ENCODE measurements at regions not wholly inside any gene's neighbourhood (a gene's known extent, or its start where the extent isn't known, plus 50 kb on each side); places are given as distances from the start of the nearest gene placed in this dataset.

- H3K9me3 Mint-ChIP-seq = no peaks in the 10 kb centered on the region
- no peak overlapping the region for H3K4me3 Mint-ChIP-seq
- Histone ChIP-seq H3K4me3 (ENCODE audit: low read length) (no peak overlapping the region), H3K9ac (ENCODE audit: extremely low read depth, low read length, poor library complexity, severe bottlenecking) (no peak overlapping the region), H3K27ac (ENCODE audit: low read depth, low read length) (no peak overlapping the region), H3K4me1 (ENCODE audit: control insufficient read depth, insufficient read depth, low read length) (no peaks in the 10 kb centered on the region), H3K36me3 (ENCODE audit: control insufficient read depth, insufficient read depth, low read length) (no peaks in the 10 kb centered on the region), H3K27me3 (ENCODE audit: control insufficient read depth, insufficient read depth, low read length, poor library complexity, severe bottlenecking) (no peaks in the 10 kb centered on the region), H3K9me3 (ENCODE audit: control insufficient read depth, low read length) (no peaks in the 10 kb centered on the region)
- H3K36me3 Mint-ChIP-seq (ENCODE audit: low read depth) = no peaks in the 10 kb centered on the region
- H3K27ac Mint-ChIP-seq = no peak overlapping the region
- no peaks in the 10 kb centered on the region for H3K27me3 Mint-ChIP-seq (ENCODE audit: insufficient read depth)
- no peak for TF ChIP-seq CTCF (conservative IDR thresholded peaks at IDR 0.05)
- DNase-seq = no peak
- no peaks in the 10 kb centered on the region for H3K4me1 Mint-ChIP-seq
- WGBS, 2 experiments (ENCODE audit: insufficient coverage in 1 of 2, insufficient read length in 1 of 2) = 90 to 94% methylated on average over 8 to 11 of the region's 11 CpGs
Measured at GRCh38 chr7:11298220-11298619, 324.5 kb downstream of the PHF14 start.

GRCh38 chr7:11300241-11300640, 326.6 kb downstream of the PHF14 start:
- Histone ChIP-seq H3K27me3 (ENCODE audit: control insufficient read depth, insufficient read depth, low read length, poor library complexity, severe bottlenecking) (no peaks in the 10 kb centered on the region), H3K9me3 (ENCODE audit: control insufficient read depth, low read length) (no peaks in the 10 kb centered on the region), H3K4me1 (ENCODE audit: control insufficient read depth, insufficient read depth, low read length) (no peaks in the 10 kb centered on the region), H3K9ac (ENCODE audit: extremely low read depth, low read length, poor library complexity, severe bottlenecking) (no peak overlapping the region), H3K27ac (ENCODE audit: low read depth, low read length) (no peak overlapping the region), H3K36me3 (ENCODE audit: control insufficient read depth, insufficient read depth, low read length) (no peaks in the 10 kb centered on the region), H3K4me3 (ENCODE audit: low read length) (no peak overlapping the region)
- Mint-ChIP-seq H3K27me3 (ENCODE audit: insufficient read depth) (no peaks in the 10 kb centered on the region), H3K27ac (no peak overlapping the region), H3K9me3 (no peaks in the 10 kb centered on the region), H3K36me3 (ENCODE audit: low read depth) (no peaks in the 10 kb centered on the region), H3K4me1 (no peaks in the 10 kb centered on the region), H3K4me3 (no peak overlapping the region)
- no peak for TF ChIP-seq CTCF (conservative IDR thresholded peaks at IDR 0.05)
- WGBS, 2 experiments (ENCODE audit: insufficient coverage in 1 of 2, insufficient read length in 1 of 2) = 91 to 94% methylated on average over 2 to 5 of the region's 5 CpGs
- no peak for DNase-seq

GRCh38 chr7:11302121-11302520, 328.4 kb downstream of the PHF14 start:
- H3K36me3 Mint-ChIP-seq (ENCODE audit: low read depth) = no peaks in the 10 kb centered on the region
- Histone ChIP-seq H3K9ac (ENCODE audit: extremely low read depth, low read length, poor library complexity, severe bottlenecking) (no peak overlapping the region), H3K36me3 (ENCODE audit: control insufficient read depth, insufficient read depth, low read length) (no peaks in the 10 kb centered on the region), H3K4me3 (ENCODE audit: low read length) (no peak overlapping the region), H3K27me3 (ENCODE audit: control insufficient read depth, insufficient read depth, low read length, poor library complexity, severe bottlenecking) (no peaks in the 10 kb centered on the region), H3K9me3 (ENCODE audit: control insufficient read depth, low read length) (no peaks in the 10 kb centered on the region), H3K4me1 (ENCODE audit: control insufficient read depth, insufficient read depth, low read length) (no peaks in the 10 kb centered on the region), H3K27ac (ENCODE audit: low read depth, low read length) (no peak overlapping the region)
- TF ChIP-seq CTCF (conservative IDR thresholded peaks at IDR 0.05) = no peak
- no peaks in the 10 kb centered on the region for H3K4me1 Mint-ChIP-seq
- no peak for DNase-seq
- no peaks in the 10 kb centered on the region for H3K27me3 Mint-ChIP-seq (ENCODE audit: insufficient read depth)
- no peak overlapping the region for H3K27ac Mint-ChIP-seq
- no peaks in the 10 kb centered on the region for H3K9me3 Mint-ChIP-seq
- H3K4me3 Mint-ChIP-seq = no peak overlapping the region

Data from endodermal cell (in vitro differentiated cells).